Esophagus (tissue), 2 donors: ENCODE measurements at regions not wholly inside any gene's neighbourhood (a gene's known extent, or its start where the extent isn't known, plus 50 kb on each side); places are given as distances from the start of the nearest gene placed in this dataset.
A peak's percentile ranks its signal among the peaks of the same experiment; 100 is the strongest.

Experiments used
- H3K27ac ChIP-seq, 2 donors: one replicate each; pipeline ENCODE4 v1.5.1; 2013; ENCODE audit warnings: low read depth in 2 of 2, mild to moderate bottlenecking in 2 of 2, inconsistent platforms in 1 of 2, low read length in 1 of 2, moderate library complexity in 1 of 2
- H3K27me3 ChIP-seq, 2 donors: one replicate each; pipeline ENCODE4 v1.6.1; 2013; ENCODE audit warnings: low read length in 2 of 2, control low read depth in 1 of 2, mild to moderate bottlenecking in 1 of 2; ENCODE audit not compliant: insufficient read depth in 2 of 2, control insufficient read depth in 1 of 2
- H3K36me3 ChIP-seq, 2 donors: one replicate each; pipeline ENCODE4 v1.6.1; 2013; ENCODE audit warnings: low read length in 1 of 2; ENCODE audit not compliant: control insufficient read depth in 2 of 2, insufficient read depth in 2 of 2
- H3K4me1 ChIP-seq, 2 donors: one replicate each; pipeline ENCODE4 v1.6.1; 2013; ENCODE audit warnings: low read length in 1 of 2; ENCODE audit not compliant: control insufficient read depth in 2 of 2, insufficient read depth in 2 of 2
- H3K4me3 ChIP-seq, 2 donors: one replicate each; pipeline ENCODE4 v1.5.1; 2013; ENCODE audit warnings: low read length in 2 of 2, mild to moderate bottlenecking in 2 of 2, low read depth in 1 of 2, moderate library complexity in 1 of 2
- H3K9me3 ChIP-seq, 2 donors: one replicate each; pipeline ENCODE4 v1.6.1; 2013; ENCODE audit warnings: mild to moderate bottlenecking in 2 of 2, low read depth in 1 of 2, low read length in 1 of 2, moderate library complexity in 1 of 2; ENCODE audit not compliant: control insufficient read depth in 2 of 2, insufficient read depth in 1 of 2
- WGBS, 2 donors: extraction: QIAGEN DNeasy Blood & Tissue Kit; methylation state at CpG; one replicate each; pipeline ENCODE4 v1.1.7; 2013; 5-methylcytosine and 5-hydroxymethylcytosine counted together
- donor health status: healthy with polysubstance abuse.
- donor health status: Bipolar disorder and iron deficiency.

- Histone ChIP-seq H3K4me3 (no peak overlapping the region), H3K36me3 (no peaks in the 10 kb centered on the region), H3K27me3 (no peaks in the 10 kb centered on the region), H3K9me3 (peaks cover 0 to 2% of the 10 kb centered on the region in 2 donors), H3K27ac (peak overlapping the region in 1 of 2 donors; percentile 20), H3K4me1 (peaks cover 5 to 24% of the 10 kb centered on the region in 2 donors)
- whole genome bisulfite sequencing, 2 donors = 57 to 67% methylated on average over 2 of the region's 2 CpGs
Observed at GRCh38 chr1:22229379-22229778, 86.5 kb upstream of the WNT4 start.

GRCh38 chr1:22231068-22231593 lies 88.2 kb upstream of the WNT4 start:
- H3K4me1 ChIP-seq = peaks cover 5 to 26% of the 10 kb centered on the region in 2 donors
- H3K9me3 ChIP-seq = peaks cover 0 to 2% of the 10 kb centered on the region in 2 donors
- no peak overlapping the region for H3K27ac ChIP-seq
- H3K4me3 ChIP-seq = no peak overlapping the region
- no peaks in the 10 kb centered on the region for H3K36me3 ChIP-seq
- 77 to 86% methylated on average over 3 of the region's 3 CpGs for WGBS, 2 donors
- no peaks in the 10 kb centered on the region for H3K27me3 ChIP-seq

GRCh38 chr1:22231995-22232690 lies 89.2 kb upstream of the WNT4 start:
- Histone ChIP-seq H3K4me1 (peaks cover 5 to 27% of the 10 kb centered on the region in 2 donors), H3K4me3 (no peak overlapping the region), H3K9me3 (no peaks in the 10 kb centered on the region), H3K27me3 (no peaks in the 10 kb centered on the region), H3K27ac (no peak overlapping the region), H3K36me3 (no peaks in the 10 kb centered on the region)
- WGBS, 2 donors = 65% methylated on average over 6 of the region's 6 CpGs

- peak overlapping the region in 1 of 2 donors; percentile 66 for H3K27ac ChIP-seq
- WGBS, 2 donors = 63 to 76% methylated on average over 5 of the region's 5 CpGs
Observed at GRCh38 chr1:22233222-22233621, 90.3 kb upstream of the WNT4 start.

GRCh38 chr1:22234476-22235030 lies 91.7 kb upstream of the WNT4 start:
- H3K4me1 ChIP-seq = peaks cover 9 to 42% of the 10 kb centered on the region in 2 donors

More at GRCh38 chr1:22233222-22233621, 90.3 kb upstream of the WNT4 start:
- Histone ChIP-seq H3K4me1 (peaks cover 5 to 31% of the 10 kb centered on the region in 2 donors), H3K4me3 (no peak overlapping the region), H3K27me3 (no peaks in the 10 kb centered on the region), H3K36me3 (no peaks in the 10 kb centered on the region), H3K9me3 (no peaks in the 10 kb centered on the region)

GRCh38 chr1:22236166-22236565 lies 93.3 kb upstream of the WNT4 start:
- Histone ChIP-seq H3K27ac (peak overlapping the region in 1 of 2 donors; percentile 35), H3K9me3 (no peaks in the 10 kb centered on the region), H3K4me1 (peaks cover 9 to 41% of the 10 kb centered on the region in 2 donors), H3K4me3 (no peak overlapping the region), H3K36me3 (no peaks in the 10 kb centered on the region), H3K27me3 (no peaks in the 10 kb centered on the region)
- 30 to 40% methylated on average over 7 of the region's 7 CpGs for WGBS, 2 donors

More at GRCh38 chr1:22234476-22235030, 91.7 kb upstream of the WNT4 start:
- no peaks in the 10 kb centered on the region for H3K9me3 ChIP-seq
- peak overlapping the region; percentile 62 to 66 for H3K27ac ChIP-seq
- H3K36me3 ChIP-seq = no peaks in the 10 kb centered on the region
- WGBS, 2 donors = 29 to 35% methylated on average over 4 of the region's 4 CpGs
- H3K27me3 ChIP-seq = no peaks in the 10 kb centered on the region
- no peak overlapping the region for H3K4me3 ChIP-seq

GRCh38 chr1:22236900-22237299 lies 94.0 kb upstream of the WNT4 start:
- Histone ChIP-seq H3K36me3 (no peaks in the 10 kb centered on the region), H3K27ac (peak overlapping the region; percentile 57 to 65), H3K4me1 (peaks cover 9 to 41% of the 10 kb centered on the region in 2 donors), H3K27me3 (no peaks in the 10 kb centered on the region), H3K4me3 (no peak overlapping the region), H3K9me3 (no peaks in the 10 kb centered on the region)
- 65 to 68% methylated on average over 6 of the region's 6 CpGs for WGBS, 2 donors

GRCh38 chr1:22237433-22238093 lies 94.7 kb upstream of the WNT4 start:
- no peak overlapping the region for H3K4me3 ChIP-seq
- H3K9me3 ChIP-seq = no peaks in the 10 kb centered on the region
- H3K27ac ChIP-seq = peak overlapping the region; percentile 65 to 67
- no peaks in the 10 kb centered on the region for H3K36me3 ChIP-seq
- 59 to 67% methylated on average over 11 of the region's 11 CpGs for whole genome bisulfite sequencing, 2 donors
- H3K4me1 ChIP-seq = peaks cover 9 to 37% of the 10 kb centered on the region in 2 donors
- no peaks in the 10 kb centered on the region for H3K27me3 ChIP-seq

- WGBS, 2 donors = 56 to 67% methylated on average over 26 of the region's 26 CpGs
- Histone ChIP-seq H3K4me1 (peaks cover 8 to 29% of the 10 kb centered on the region in 2 donors), H3K9me3 (no peaks in the 10 kb centered on the region), H3K27me3 (no peaks in the 10 kb centered on the region), H3K27ac (peak overlapping the region; percentile 62 to 83), H3K4me3 (no peak overlapping the region), H3K36me3 (no peaks in the 10 kb centered on the region)
Observed at GRCh38 chr1:22238356-22239224, 95.7 kb upstream of the WNT4 start.
